MCF 10A (cell line): ENCODE measurements at regions not wholly inside any gene's neighbourhood (a gene's known extent, or its start where the extent isn't known, plus 50 kb on each side); places are given as distances from the start of the nearest gene placed in this dataset.

Source experiments
- BruUV-seq: library from RNA; stranded (reverse); fragments of 400-500 nt; replicated peaks from 2 replicates; lab custom pipeline; 2021; lab: Mats Ljungman, UMichigan
- CTCF ChIA-PET: fragments of 300-600 bp; sonication (Branson Sonifier 250); formaldehyde crosslinking; extraction: SDS; loops from one replicate; lab custom pipeline; 2021; ENCODE audit warnings: antibody characterized with exemption, inconsistent platforms; lab: Yijun Ruan, JAX
- POLR2A ChIA-PET: fragments of 300-600, 350-650 bp; sonication (Branson Sonifier 250); formaldehyde crosslinking; extraction: SDS; loops from one replicate; lab custom pipeline; 2020; ENCODE audit warnings: antibody characterized with exemption, inconsistent platforms; lab: Yijun Ruan, JAX
- DNase-seq: peaks from one replicate; pipeline ENCODE4 v3.0.0-alpha.2; 2018; ENCODE audit not compliant: unreplicated experiment
- H3K27ac Mint-ChIP-seq: one replicate; pipeline ENCODE4 v1.8.0; 2022; ENCODE audit warnings: mild to moderate bottlenecking, low read depth, mixed read lengths; ENCODE audit not compliant: unreplicated experiment
- H3K27me3 Mint-ChIP-seq: one replicate; pipeline ENCODE4 v1.8.0; 2022; ENCODE audit warnings: mixed read lengths; ENCODE audit not compliant: insufficient read depth, unreplicated experiment
- H3K36me3 Mint-ChIP-seq: one replicate; pipeline ENCODE4 v1.8.0; 2022; ENCODE audit warnings: mild to moderate bottlenecking, moderate library complexity, mixed read lengths; ENCODE audit not compliant: insufficient read depth, unreplicated experiment
- H3K4me1 Mint-ChIP-seq: one replicate; pipeline ENCODE4 v1.8.0; 2022; ENCODE audit warnings: mixed read lengths; ENCODE audit not compliant: insufficient read depth, unreplicated experiment
- H3K4me3 Mint-ChIP-seq: one replicate; pipeline ENCODE4 v1.8.0; 2022; ENCODE audit warnings: mild to moderate bottlenecking, moderate library complexity, mixed read lengths; ENCODE audit not compliant: unreplicated experiment
- H3K9me3 Mint-ChIP-seq: one replicate; pipeline ENCODE4 v1.8.0; 2022; ENCODE audit warnings: mixed read lengths; ENCODE audit not compliant: unreplicated experiment
- intact Hi-C: fragments of 100-400 bp; cut with micrococcal nuclease; formaldehyde crosslinking; loops from 2 replicates; pipeline ENCODE4 v1.14.1; 2022
- TF ChIP-seq, protein P1 (sequence below): fragments of 200-600 bp; IDR thresholded peaks from one replicate; pipeline ENCODE4 v1.8.0; 2022; ENCODE audit warnings: antibody characterized with exemption, mild to moderate bottlenecking; ENCODE audit not compliant: unreplicated experiment

DNA sequence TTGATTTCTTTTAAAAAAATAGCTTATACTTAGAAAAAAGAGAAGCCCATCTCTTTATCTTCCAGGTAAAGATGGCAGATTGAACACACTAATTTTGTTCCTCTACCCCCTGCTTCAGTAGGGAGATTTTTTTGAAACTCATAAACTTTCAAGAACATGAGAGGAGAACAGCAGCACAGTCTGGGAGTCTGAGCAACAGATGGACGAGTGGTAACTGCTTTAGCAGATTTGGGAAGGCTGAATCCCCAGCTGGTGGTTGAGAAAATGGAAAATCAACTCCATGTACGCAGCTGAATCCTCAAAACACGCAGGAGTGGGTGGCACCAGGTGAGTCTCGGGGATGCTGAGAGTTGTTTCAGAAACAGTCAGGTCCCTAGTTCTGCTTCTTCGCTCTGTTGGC, 114.6 kb upstream of the CTBP2 start:
- no peak for DNase-seq
- no peak overlapping the region for H3K27ac Mint-ChIP-seq
- intact Hi-C loops, result no loop called here
- TF ChIP-seq, protein P1, sequence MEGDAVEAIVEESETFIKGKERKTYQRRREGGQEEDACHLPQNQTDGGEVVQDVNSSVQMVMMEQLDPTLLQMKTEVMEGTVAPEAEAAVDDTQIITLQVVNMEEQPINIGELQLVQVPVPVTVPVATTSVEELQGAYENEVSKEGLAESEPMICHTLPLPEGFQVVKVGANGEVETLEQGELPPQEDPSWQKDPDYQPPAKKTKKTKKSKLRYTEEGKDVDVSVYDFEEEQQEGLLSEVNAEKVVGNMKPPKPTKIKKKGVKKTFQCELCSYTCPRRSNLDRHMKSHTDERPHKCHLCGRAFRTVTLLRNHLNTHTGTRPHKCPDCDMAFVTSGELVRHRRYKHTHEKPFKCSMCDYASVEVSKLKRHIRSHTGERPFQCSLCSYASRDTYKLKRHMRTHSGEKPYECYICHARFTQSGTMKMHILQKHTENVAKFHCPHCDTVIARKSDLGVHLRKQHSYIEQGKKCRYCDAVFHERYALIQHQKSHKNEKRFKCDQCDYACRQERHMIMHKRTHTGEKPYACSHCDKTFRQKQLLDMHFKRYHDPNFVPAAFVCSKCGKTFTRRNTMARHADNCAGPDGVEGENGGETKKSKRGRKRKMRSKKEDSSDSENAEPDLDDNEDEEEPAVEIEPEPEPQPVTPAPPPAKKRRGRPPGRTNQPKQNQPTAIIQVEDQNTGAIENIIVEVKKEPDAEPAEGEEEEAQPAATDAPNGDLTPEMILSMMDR, result no peak
- POLR2A ChIA-PET, result no interaction called here
- CTCF ChIA-PET, result no interaction called here
- H3K9me3 Mint-ChIP-seq, result peaks cover 7% of the 10 kb centered on the region
- H3K27me3 Mint-ChIP-seq, result no peaks in the 10 kb centered on the region
- no peak overlapping the region for H3K4me3 Mint-ChIP-seq
- no TSS peak for BruUV-seq
- no peaks in the 10 kb centered on the region for H3K4me1 Mint-ChIP-seq
- H3K36me3 Mint-ChIP-seq, result no peaks in the 10 kb centered on the region

DNA sequence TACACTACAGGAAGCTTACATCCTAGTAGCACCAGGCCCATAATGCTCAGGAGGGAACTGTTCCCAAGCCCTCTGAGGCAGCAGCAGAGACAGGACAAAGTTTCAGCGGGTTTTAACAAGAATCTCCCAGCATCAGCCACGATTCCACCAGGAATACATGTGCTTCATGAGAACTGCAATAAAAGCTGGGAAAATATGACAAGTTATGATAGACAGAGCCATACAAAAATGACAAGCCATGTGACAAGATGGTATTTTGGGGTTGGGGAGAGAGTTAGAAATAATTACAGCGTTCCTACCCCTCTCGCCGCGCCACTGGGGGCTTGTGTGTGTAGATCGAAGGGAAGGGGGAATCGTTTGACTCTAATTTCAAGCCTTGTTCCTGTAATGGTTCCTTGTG, 112.7 kb upstream of the CTBP2 start:
- intact Hi-C loops, result no loop called here
- Mint-ChIP-seq H3K9me3 (peaks cover 7% of the 10 kb centered on the region), H3K27me3 (no peaks in the 10 kb centered on the region), H3K36me3 (no peaks in the 10 kb centered on the region), H3K27ac (no peak overlapping the region), H3K4me3 (no peak overlapping the region), H3K4me1 (no peaks in the 10 kb centered on the region)
- BruUV-seq, result no TSS peak
- ChIA-PET CTCF (no interaction called here), POLR2A (interaction anchor here (0.5 kb wide), 1 partner anchor 664 kb away, joined by 3 read pairs; no protein-coding TSS in a partner anchor)
- DNase-seq, result no peak
- TF ChIP-seq, protein P1, result no peak

DNA sequence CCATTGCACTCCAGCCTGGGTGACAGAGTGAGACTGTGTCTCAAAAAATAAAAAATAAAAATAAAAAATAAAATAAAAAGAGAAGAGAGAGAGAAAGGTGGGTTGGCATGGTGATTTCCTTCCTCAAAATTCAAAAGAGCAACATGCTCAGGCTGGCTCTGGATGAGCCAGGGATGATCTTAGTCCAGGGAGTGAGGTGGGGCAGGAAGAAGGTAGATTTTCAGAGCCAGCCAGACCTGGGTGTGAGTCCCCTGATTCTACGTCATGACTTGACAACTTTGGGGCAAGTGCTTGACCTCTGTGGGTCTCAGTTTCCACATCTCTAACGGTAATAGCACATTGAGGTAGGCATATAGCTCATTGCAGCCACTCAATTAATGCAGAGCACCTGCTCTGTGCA, 109.4 kb upstream of the CTBP2 start:
- TF ChIP-seq, protein P1, result no peak
- Mint-ChIP-seq H3K27ac (no peak overlapping the region), H3K27me3 (no peaks in the 10 kb centered on the region), H3K9me3 (no peaks in the 10 kb centered on the region), H3K4me3 (no peak overlapping the region), H3K4me1 (peaks cover 15% of the 10 kb centered on the region), H3K36me3 (peaks cover 6% of the 10 kb centered on the region)
- no peak for DNase-seq
- POLR2A ChIA-PET, result no interaction called here
- CTCF ChIA-PET, result no interaction called here
- BruUV-seq, result no TSS peak
- intact Hi-C loops, result no loop called here

DNA sequence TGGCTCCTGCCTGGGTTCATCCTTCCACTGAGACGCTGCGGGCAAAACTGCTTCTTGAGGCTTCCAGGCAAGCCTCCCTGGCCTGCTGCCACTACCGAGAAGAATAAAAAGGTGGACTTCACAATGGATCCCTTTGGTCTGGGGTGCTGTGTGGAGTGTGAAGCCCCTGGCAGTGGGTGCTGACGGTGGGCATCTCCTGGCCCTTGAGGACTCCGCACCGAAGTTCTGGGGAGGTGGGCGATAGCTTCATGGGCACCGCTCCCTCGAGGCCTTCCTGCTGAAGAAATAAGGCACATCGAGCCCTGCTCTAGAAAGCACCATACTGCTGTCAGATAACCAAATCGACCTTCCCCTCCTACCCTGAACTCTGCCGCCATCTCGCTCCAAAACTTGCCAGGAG, 106.6 kb upstream of the CTBP2 start:
- ChIA-PET POLR2A (no interaction called here), CTCF (interaction anchor here (0.6 kb wide), 1 partner anchor 144 kb away, joined by 3 read pairs; no protein-coding TSS in a partner anchor)
- no TSS peak for BruUV-seq
- peaks cover 30% of the 10 kb centered on the region for H3K4me1 Mint-ChIP-seq
- DNase-seq, result no peak
- H3K36me3 Mint-ChIP-seq, result peaks cover 8% of the 10 kb centered on the region
- H3K27me3 Mint-ChIP-seq, result no peaks in the 10 kb centered on the region
- H3K9me3 Mint-ChIP-seq, result no peaks in the 10 kb centered on the region
- no peak overlapping the region for H3K27ac Mint-ChIP-seq
- intact Hi-C loops, result no loop called here
- TF ChIP-seq, protein P1, result no peak
- no peak overlapping the region for H3K4me3 Mint-ChIP-seq
